A549 (cell line): ENCODE measurements at regions not wholly inside any gene's neighbourhood (a gene's known extent, or its start where the extent isn't known, plus 50 kb on each side); places are given as distances from the start of the nearest gene placed in this dataset.
"Not testable (repeated sequence)": the region's sequence is repeated elsewhere in the genome, so short reads cannot be mapped to it uniquely, and the experiment has no call there.

Experiments
- ATAC-seq, 2 experiments: fragments of 200-7000 bp in 1 of 2; fragments of >200 bp in 1 of 2; cut with Nextera tagmentation in 1 of 2; cut with Tn5 transposase in 1 of 2; 3 replicates each; pipeline versions ENCODE4 v1.8.0 to v1.9.1; 2018 to 2020; ENCODE audit warnings: mild to moderate bottlenecking in 1 of 2, moderate library complexity in 1 of 2
- CTCF ChIA-PET: fragments of 300-600 bp; sonication (Branson Sonifier 250); formaldehyde crosslinking; extraction: SDS; loops from one replicate; lab custom pipeline; 2021; ENCODE audit warnings: antibody characterized with exemption, inconsistent platforms; lab: Yijun Ruan, JAX
- POLR2A ChIA-PET: fragments of 350-600 bp; formaldehyde crosslinking; extraction: SDS; loops from one replicate; lab custom pipeline; 2021; ENCODE audit warnings: antibody characterized with exemption, inconsistent platforms; lab: Yijun Ruan, JAX
- DNase-seq, 2 experiments: peaks; one replicate each; pipeline versions ENCODE4 v3.0.0 to v3.0.0-alpha.2; 2011 to 2016; ENCODE audit warnings: low read depth in 1 of 2, low spot score in 1 of 2
- FAIRE-seq: peaks from 2 replicates; lab custom pipeline; 2011; peaks lifted over from hg19 to GRCh38; lab: Jason Lieb, UNC
- H3K27ac ChIP-seq, 2 experiments: fragments of >200 bp; sonication (Bioruptor Twin); formaldehyde crosslinking; 3 replicates each; pipeline ENCODE4 v1.5.1; 2016 to 2017
- H3K4me1 ChIP-seq: fragments of >200 bp; sonication (Bioruptor Twin); formaldehyde crosslinking; 3 replicates; pipeline ENCODE4 v1.6.1; 2016
- H3K4me2 ChIP-seq: fragments of >200 bp; sonication (Bioruptor Twin); formaldehyde crosslinking; 3 replicates; pipeline ENCODE4 v1.6.1; 2016
- H3K4me3 ChIP-seq: fragments of >200 bp; sonication (Bioruptor Twin); formaldehyde crosslinking; 3 replicates; pipeline ENCODE4 v1.5.1; 2016
- H3K9me3 ChIP-seq: fragments of >200 bp; sonication (Bioruptor Twin); formaldehyde crosslinking; 3 replicates; pipeline ENCODE4 v1.6.1; 2016
- BHLHE40 ChIP-seq: IDR thresholded peaks from 2 replicates; pipeline ENCODE4 v1.6.1; 2012; ENCODE audit warnings: low read depth, low read length, inconsistent platforms
- CBX2 ChIP-seq: fragments of 200-600 bp; sonication (generic); IDR thresholded peaks from 2 replicates; pipeline ENCODE4 v1.6.1; 2016; ENCODE audit warnings: low read depth, mild to moderate bottlenecking, borderline replicate concordance
- CEBPB ChIP-seq, 2 experiments: fragments of >200 bp in 1 of 2; sonication (Bioruptor Twin) in 1 of 2; formaldehyde crosslinking in 1 of 2; IDR thresholded peaks; 2 replicates each; pipeline ENCODE4 v1.6.1; 2012 to 2016
- CHD4 ChIP-seq: fragments of 200-600 bp; sonication (generic); IDR thresholded peaks from 2 replicates; pipeline ENCODE4 v1.6.1; 2016; ENCODE audit warnings: antibody characterized with exemption, mild to moderate bottlenecking, borderline replicate concordance
- EP300 ChIP-seq, 2 experiments: fragments of >200 bp; sonication (Bioruptor Twin); formaldehyde crosslinking; IDR thresholded peaks; 2 replicates in 1 of 2; 3 replicates in 1 of 2; pipeline ENCODE4 v1.6.1; 2016 to 2017
- HDAC2 ChIP-seq: fragments of 200-600 bp; sonication (generic); IDR thresholded peaks from 2 replicates; pipeline ENCODE4 v1.6.1; 2016
- HOXB5 ChIP-seq: fragments of 250-450 bp; sonication (Bioruptor Pico); IDR thresholded peaks from 2 replicates; pipeline ENCODE4 v1.5.0; 2020; ENCODE audit warnings: mild to moderate bottlenecking, moderate library complexity
- MAZ ChIP-seq: fragments of 150-350 bp; IDR thresholded peaks from 2 replicates; pipeline ENCODE4 v1.6.1; 2014; ENCODE audit warnings: antibody characterized with exemption, low read depth, low read length, borderline replicate concordance
- PHF8 ChIP-seq: fragments of 200-600 bp; sonication (generic); IDR thresholded peaks from 2 replicates; pipeline ENCODE4 v1.6.1; 2016; ENCODE audit warnings: low read depth, mild to moderate bottlenecking, antibody characterized with exemption, moderate library complexity, borderline replicate concordance
- SMC3 ChIP-seq: fragments of >200 bp; sonication (Bioruptor Twin); formaldehyde crosslinking; IDR thresholded peaks from 3 replicates; pipeline ENCODE4 v1.6.1; 2018; ENCODE audit warnings: inconsistent platforms
- WGBS: methylation state at CpG from one replicate; pipeline ENCODE4 v1.1.6; 2017; ENCODE audit errors: missing lambda C conversion rate; 5-methylcytosine and 5-hydroxymethylcytosine counted together
- TF ChIP-seq, protein P1 (sequence below): fragments of >200 bp; sonication (Bioruptor Twin); formaldehyde crosslinking; IDR thresholded peaks from 3 replicates; pipeline ENCODE4 v1.5.1; 2016
- TF ChIP-seq, protein P2 (sequence below): IDR thresholded peaks from 2 replicates; pipeline ENCODE4 v1.6.1; 2012
- TF ChIP-seq, protein P3 (sequence below): fragments of 450-650 bp; IDR thresholded peaks from 2 replicates; pipeline ENCODE4 v1.6.1; 2014; ENCODE audit warnings: antibody characterized with exemption
- TF ChIP-seq, protein P4 (sequence below): fragments of >200 bp; sonication (Bioruptor Twin); formaldehyde crosslinking; IDR thresholded peaks from 3 replicates; pipeline ENCODE4 v1.6.1; 2016

DNA sequence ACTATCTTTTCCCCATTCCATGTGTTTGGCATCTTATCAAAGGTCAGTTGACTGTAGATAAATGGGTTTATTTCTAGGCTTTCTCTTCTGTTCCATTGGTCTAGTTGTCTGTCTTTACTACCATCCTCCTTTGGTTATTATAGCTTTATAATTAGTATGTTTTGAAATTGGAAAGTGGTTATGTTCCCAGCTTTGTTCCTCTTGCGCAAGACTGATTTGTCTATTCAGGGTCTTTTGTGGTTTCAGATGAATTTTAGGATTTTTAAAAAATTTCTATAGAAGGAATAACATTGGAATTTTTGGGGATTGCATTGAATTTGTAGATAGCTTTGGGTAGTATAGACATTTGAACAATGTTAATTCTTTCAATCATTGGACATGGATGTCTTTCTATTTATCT is 77.0 kb upstream of the NBPF4 start:
- DNase-seq (no peak), ATAC-seq (no peak), FAIRE-seq (no peak)
- H3K4me1 ChIP-seq: no peaks in the 10 kb centered on the region
- no peak overlapping the region for H3K27ac ChIP-seq
- no peak overlapping the region for H3K4me3 ChIP-seq
- H3K4me2 ChIP-seq: no peak overlapping the region
- no peaks in the 10 kb centered on the region for H3K9me3 ChIP-seq
- WGBS: 91% methylated on average over 1 of the region's 1 CpG
- TF ChIP-seq HDAC2 (no peak), SMC3 (no peak), HOXB5 (no peak), CEBPB (IDR thresholded peaks at IDR 0.05) (peak in 1 of 2 experiments; percentile 44; a peak in 1 of 4 replicates), PHF8 (no peak), CBX2 (no peak), EP300 (IDR thresholded peaks at IDR 0.05) (no peak)
- TF ChIP-seq, protein P1, sequence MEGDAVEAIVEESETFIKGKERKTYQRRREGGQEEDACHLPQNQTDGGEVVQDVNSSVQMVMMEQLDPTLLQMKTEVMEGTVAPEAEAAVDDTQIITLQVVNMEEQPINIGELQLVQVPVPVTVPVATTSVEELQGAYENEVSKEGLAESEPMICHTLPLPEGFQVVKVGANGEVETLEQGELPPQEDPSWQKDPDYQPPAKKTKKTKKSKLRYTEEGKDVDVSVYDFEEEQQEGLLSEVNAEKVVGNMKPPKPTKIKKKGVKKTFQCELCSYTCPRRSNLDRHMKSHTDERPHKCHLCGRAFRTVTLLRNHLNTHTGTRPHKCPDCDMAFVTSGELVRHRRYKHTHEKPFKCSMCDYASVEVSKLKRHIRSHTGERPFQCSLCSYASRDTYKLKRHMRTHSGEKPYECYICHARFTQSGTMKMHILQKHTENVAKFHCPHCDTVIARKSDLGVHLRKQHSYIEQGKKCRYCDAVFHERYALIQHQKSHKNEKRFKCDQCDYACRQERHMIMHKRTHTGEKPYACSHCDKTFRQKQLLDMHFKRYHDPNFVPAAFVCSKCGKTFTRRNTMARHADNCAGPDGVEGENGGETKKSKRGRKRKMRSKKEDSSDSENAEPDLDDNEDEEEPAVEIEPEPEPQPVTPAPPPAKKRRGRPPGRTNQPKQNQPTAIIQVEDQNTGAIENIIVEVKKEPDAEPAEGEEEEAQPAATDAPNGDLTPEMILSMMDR: no peak
- ChIA-PET CTCF (interaction anchor here (0.7 kb wide), 1 partner anchor 324 kb away, joined by 3 read pairs; no protein-coding TSS in a partner anchor), POLR2A (no interaction called here)

DNA sequence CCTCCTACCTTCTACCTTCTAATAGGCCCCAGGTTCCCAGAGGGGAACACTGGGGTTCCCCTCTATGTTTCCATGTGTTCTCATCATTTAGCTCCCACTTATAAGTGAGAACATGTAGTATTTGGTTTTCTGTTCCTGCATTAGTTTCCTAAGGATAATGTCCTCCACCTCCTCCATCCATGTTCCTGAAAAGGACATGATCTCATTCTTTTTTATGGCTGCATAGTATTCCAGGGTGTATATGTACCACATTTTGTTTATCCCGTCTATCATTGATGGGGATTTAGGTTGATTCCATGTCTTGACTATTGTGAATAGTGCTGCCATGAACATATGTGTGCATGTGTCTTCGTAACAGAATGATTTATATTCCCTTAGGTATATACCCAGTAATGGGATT is 81.5 kb upstream of the NBPF4 start:
- H3K4me3 ChIP-seq, H3K4me1 ChIP-seq, H3K27ac ChIP-seq, CTCF ChIA-PET, POLR2A ChIA-PET, H3K4me2 ChIP-seq, FAIRE-seq, H3K9me3 ChIP-seq, DNase-seq, ATAC-seq: not testable (repeated sequence)
- 55% methylated on average over 2 of the region's 2 CpGs for WGBS

DNA sequence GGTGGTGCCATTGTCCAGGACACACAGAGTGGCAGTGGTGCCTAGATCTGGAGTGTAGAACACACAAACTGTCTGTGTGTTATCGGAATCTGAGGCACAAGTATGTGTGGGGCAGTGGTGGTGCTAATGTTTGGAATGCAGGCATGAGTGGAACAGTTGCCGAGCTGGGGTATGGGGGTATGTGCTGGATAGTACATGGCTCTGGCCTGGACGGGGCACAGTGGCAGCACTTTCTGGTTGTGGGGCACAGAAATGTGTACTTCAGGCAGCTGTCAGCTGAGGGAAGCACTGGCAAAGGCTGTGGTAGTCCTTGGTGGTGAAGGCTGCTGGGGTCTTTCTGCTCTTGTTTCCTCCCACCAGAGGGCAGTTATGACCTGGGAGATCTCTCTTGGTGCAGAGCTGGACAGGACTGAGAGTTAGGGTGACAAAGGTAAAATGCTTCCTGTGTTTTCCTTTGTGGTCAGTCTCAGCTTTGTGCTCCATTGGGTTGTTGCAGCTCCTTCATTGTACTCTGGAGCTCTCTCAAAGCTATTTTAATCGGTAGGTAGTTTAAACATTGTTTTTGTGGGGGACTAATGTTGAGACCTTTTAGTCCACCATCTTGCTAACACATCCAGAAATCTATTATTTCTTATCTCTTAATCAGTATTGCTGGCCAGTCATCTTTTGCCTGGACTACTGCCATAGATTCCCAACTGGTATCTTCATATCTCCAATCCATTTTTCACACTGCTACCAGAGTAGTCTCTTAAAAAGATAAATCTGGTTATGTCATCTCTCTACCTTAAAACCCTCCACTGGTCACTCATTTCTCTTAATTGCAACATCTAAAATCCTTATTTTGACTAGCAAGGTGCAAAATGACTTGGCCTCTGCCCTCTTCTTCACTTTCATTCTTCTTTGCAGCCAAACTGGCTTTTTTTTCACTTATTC is 83.9 kb upstream of the NBPF4 start:
- H3K4me1 ChIP-seq: no peaks in the 10 kb centered on the region
- peak in 1 of 2 experiments; percentile 20 for DNase-seq
- ChIA-PET POLR2A (no interaction called here), CTCF (no interaction called here)
- no peak for TF ChIP-seq CHD4
- TF ChIP-seq CEBPB (IDR thresholded peaks at IDR 0.05): no peak
- no peak for TF ChIP-seq BHLHE40
- TF ChIP-seq, protein P2, sequence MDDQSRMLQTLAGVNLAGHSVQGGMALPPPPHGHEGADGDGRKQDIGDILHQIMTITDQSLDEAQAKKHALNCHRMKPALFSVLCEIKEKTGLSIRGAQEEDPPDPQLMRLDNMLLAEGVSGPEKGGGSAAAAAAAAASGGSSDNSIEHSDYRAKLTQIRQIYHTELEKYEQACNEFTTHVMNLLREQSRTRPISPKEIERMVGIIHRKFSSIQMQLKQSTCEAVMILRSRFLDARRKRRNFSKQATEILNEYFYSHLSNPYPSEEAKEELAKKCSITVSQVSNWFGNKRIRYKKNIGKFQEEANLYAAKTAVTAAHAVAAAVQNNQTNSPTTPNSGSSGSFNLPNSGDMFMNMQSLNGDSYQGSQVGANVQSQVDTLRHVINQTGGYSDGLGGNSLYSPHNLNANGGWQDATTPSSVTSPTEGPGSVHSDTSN: no peak
- no peak for TF ChIP-seq MAZ
- TF ChIP-seq, protein P3, sequence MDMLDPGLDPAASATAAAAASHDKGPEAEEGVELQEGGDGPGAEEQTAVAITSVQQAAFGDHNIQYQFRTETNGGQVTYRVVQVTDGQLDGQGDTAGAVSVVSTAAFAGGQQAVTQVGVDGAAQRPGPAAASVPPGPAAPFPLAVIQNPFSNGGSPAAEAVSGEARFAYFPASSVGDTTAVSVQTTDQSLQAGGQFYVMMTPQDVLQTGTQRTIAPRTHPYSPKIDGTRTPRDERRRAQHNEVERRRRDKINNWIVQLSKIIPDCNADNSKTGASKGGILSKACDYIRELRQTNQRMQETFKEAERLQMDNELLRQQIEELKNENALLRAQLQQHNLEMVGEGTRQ: no peak
- TF ChIP-seq, protein P4, sequence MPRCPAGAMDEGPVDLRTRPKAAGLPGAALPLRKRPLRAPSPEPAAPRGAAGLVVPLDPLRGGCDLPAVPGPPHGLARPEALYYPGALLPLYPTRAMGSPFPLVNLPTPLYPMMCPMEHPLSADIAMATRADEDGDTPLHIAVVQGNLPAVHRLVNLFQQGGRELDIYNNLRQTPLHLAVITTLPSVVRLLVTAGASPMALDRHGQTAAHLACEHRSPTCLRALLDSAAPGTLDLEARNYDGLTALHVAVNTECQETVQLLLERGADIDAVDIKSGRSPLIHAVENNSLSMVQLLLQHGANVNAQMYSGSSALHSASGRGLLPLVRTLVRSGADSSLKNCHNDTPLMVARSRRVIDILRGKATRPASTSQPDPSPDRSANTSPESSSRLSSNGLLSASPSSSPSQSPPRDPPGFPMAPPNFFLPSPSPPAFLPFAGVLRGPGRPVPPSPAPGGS: no peak
- H3K4me3 ChIP-seq: no peak overlapping the region
- H3K4me2 ChIP-seq: no peak overlapping the region
- FAIRE-seq: no peak
- ATAC-seq: peak in 1 of 2 experiments; percentile 70; a peak in 3 of 6 replicates
- H3K9me3 ChIP-seq: no peaks in the 10 kb centered on the region
- H3K27ac ChIP-seq: no peak overlapping the region
- 39% methylated on average over 4 of the region's 4 CpGs for WGBS
